Testis (tissue), 2 donors: ENCODE measurements at regions not wholly inside any gene's neighbourhood (a gene's known extent, or its start where the extent isn't known, plus 50 kb on each side); places are given as distances from the start of the nearest gene placed in this dataset.

Experiments
- DNase-seq: peaks from one replicate; pipeline ENCODE4 v3.0.0-alpha.2; 2019
- H3K27ac ChIP-seq, 2 donors: fragments of 200-600 bp; sonication (generic); one replicate each; pipeline ENCODE4 v1.5.1; 2019
- H3K27me3 ChIP-seq: fragments of 200-600 bp; sonication (generic); one replicate; pipeline ENCODE4 v1.5.1; 2019
- H3K36me3 ChIP-seq: fragments of 200-600 bp; sonication (generic); one replicate; pipeline ENCODE4 v1.5.1; 2017; ENCODE audit warnings: low read depth; ENCODE audit errors: missing control alignments
- H3K4me1 ChIP-seq: fragments of 200-600 bp; sonication (generic); one replicate; pipeline ENCODE4 v1.5.1; 2019
- H3K4me3 ChIP-seq, 2 donors: fragments of 200-600 bp; sonication (generic); one replicate each; pipeline ENCODE4 v1.5.1; 2017 to 2019
- H3K9me3 ChIP-seq: fragments of 200-600 bp; sonication (generic); one replicate; pipeline ENCODE4 v1.5.1; 2017
- CTCF ChIP-seq, 3 experiments: fragments of 450-650 bp in 2 of 3; fragments of 200-600 bp in 1 of 3; sonication (generic) in 1 of 3; IDR thresholded peaks; one replicate each; pipeline ENCODE4 v1.5.1; 2016 to 2019; ENCODE audit warnings: antibody characterized with exemption in 3 of 3, mild to moderate bottlenecking in 2 of 3, moderate library complexity in 1 of 3
- POLR2A ChIP-seq: fragments of 450-650 bp; IDR thresholded peaks from one replicate; pipeline ENCODE4 v1.6.1; 2017; ENCODE audit warnings: antibody characterized with exemption, mild to moderate bottlenecking, moderate library complexity
- WGBS, 2 donors: methylation state at CpG; one replicate each; pipeline ENCODE4 v1.1.5; 2018; 5-methylcytosine and 5-hydroxymethylcytosine counted together
- intact Hi-C: fragments of 100-400 bp; cut with DNase I; formaldehyde crosslinking; loops from one replicate; pipeline ENCODE4 v1.15.1; 2023; ENCODE audit warnings: low total_unique reads

GRCh38 chr3:55245351-55245750, 241.8 kb downstream of the WNT5A start:
- no peaks in the 10 kb centered on the region for H3K27me3 ChIP-seq
- no peaks in the 10 kb centered on the region for H3K4me1 ChIP-seq
- WGBS, 2 donors, result 70 to 82% methylated on average over 2 of the region's 2 CpGs
- intact Hi-C loops, result no loop called here
- no peak overlapping the region for H3K27ac ChIP-seq
- DNase-seq, result no peak
- no peaks in the 10 kb centered on the region for H3K9me3 ChIP-seq
- TF ChIP-seq POLR2A, result no peak
- no peak overlapping the region for H3K4me3 ChIP-seq
- H3K36me3 ChIP-seq, result no peaks in the 10 kb centered on the region

- intact Hi-C loops, result no loop called here
- Histone ChIP-seq H3K4me1 (no peaks in the 10 kb centered on the region), H3K27me3 (no peaks in the 10 kb centered on the region), H3K27ac (no peak overlapping the region), H3K36me3 (no peaks in the 10 kb centered on the region), H3K9me3 (no peaks in the 10 kb centered on the region), H3K4me3 (no peak overlapping the region)
- DNase-seq, result no peak
- 86 to 93% methylated on average over 1 of the region's 1 CpG for WGBS, 2 donors
- no peak for TF ChIP-seq POLR2A
- TF ChIP-seq CTCF (IDR thresholded peaks at IDR 0.05), result no peak
These were observed 242.9 kb downstream of the WNT5A start for GRCh38 chr3:55244247-55244646.

GRCh38 chr3:55243678-55244077, 243.4 kb downstream of the WNT5A start:
- H3K27ac ChIP-seq, result no peak overlapping the region
- H3K9me3 ChIP-seq, result no peaks in the 10 kb centered on the region
- intact Hi-C loops, result no loop called here
- WGBS, 2 donors, result 89 to 92% methylated on average over 9 of the region's 9 CpGs
- no peak overlapping the region for H3K4me3 ChIP-seq
- no peak for TF ChIP-seq POLR2A
- TF ChIP-seq CTCF (IDR thresholded peaks at IDR 0.05), result no peak
- DNase-seq, result no peak
- H3K36me3 ChIP-seq, result no peaks in the 10 kb centered on the region
- H3K27me3 ChIP-seq, result no peaks in the 10 kb centered on the region
- no peaks in the 10 kb centered on the region for H3K4me1 ChIP-seq

GRCh38 chr3:55242921-55243320, 244.2 kb downstream of the WNT5A start:
- TF ChIP-seq POLR2A (no peak), CTCF (IDR thresholded peaks at IDR 0.05) (no peak)
- Histone ChIP-seq H3K4me3 (no peak overlapping the region), H3K36me3 (no peaks in the 10 kb centered on the region), H3K27ac (no peak overlapping the region), H3K4me1 (no peaks in the 10 kb centered on the region), H3K27me3 (no peaks in the 10 kb centered on the region), H3K9me3 (no peaks in the 10 kb centered on the region)
- DNase-seq, result no peak
- intact Hi-C loops, result no loop called here
- WGBS, 2 donors, result 82 to 86% methylated on average over 4 of the region's 4 CpGs

- no peaks in the 10 kb centered on the region for H3K9me3 ChIP-seq
These were observed 246.0 kb downstream of the WNT5A start for GRCh38 chr3:55241098-55241497.

GRCh38 chr3:55235416-55235815, 251.7 kb downstream of the WNT5A start:
- intact Hi-C loops, result no loop called here
- no peak for DNase-seq
- Histone ChIP-seq H3K9me3 (no peaks in the 10 kb centered on the region), H3K4me1 (no peaks in the 10 kb centered on the region), H3K4me3 (no peak overlapping the region), H3K36me3 (no peaks in the 10 kb centered on the region), H3K27me3 (no peaks in the 10 kb centered on the region), H3K27ac (no peak overlapping the region)
- TF ChIP-seq POLR2A (no peak), CTCF (IDR thresholded peaks at IDR 0.05) (no peak)

More at GRCh38 chr3:55241098-55241497, 246.0 kb downstream of the WNT5A start:
- Histone ChIP-seq H3K27me3 (no peaks in the 10 kb centered on the region), H3K4me3 (no peak overlapping the region), H3K27ac (no peak overlapping the region), H3K4me1 (no peaks in the 10 kb centered on the region), H3K36me3 (no peaks in the 10 kb centered on the region)
- no peak for TF ChIP-seq POLR2A
- 73 to 78% methylated on average over 3 of the region's 3 CpGs for WGBS, 2 donors
- DNase-seq, result no peak
- intact Hi-C loops, result no loop called here
